HepG2 (cell line): ENCODE measurements at regions not wholly inside any gene's neighbourhood (a gene's known extent, or its start where the extent isn't known, plus 50 kb on each side); places are given as distances from the start of the nearest gene placed in this dataset.

Source experiments
- ATF7 ChIP-seq, 2 experiments: fragments of 450-650 bp in 1 of 2; sonication (generic) in 1 of 2; formaldehyde crosslinking in 1 of 2; IDR thresholded peaks; 2 replicates each; pipeline versions ENCODE4 v1.4.0 to v1.6.1; 2016 to 2020; ENCODE audit warnings: antibody characterized with exemption in 1 of 2, mild to moderate bottlenecking in 1 of 2, missing genetic modification reagents in 1 of 2
- CREB3 ChIP-seq: sonication (generic); formaldehyde crosslinking; IDR thresholded peaks from 2 replicates; pipeline ENCODE4 v1.5.0; 2020; ENCODE audit warnings: missing genetic modification reagents
- POLR2A ChIP-seq, 2 experiments: IDR thresholded peaks; 2 replicates each; pipeline ENCODE4 v1.6.1; 2011; ENCODE audit warnings: low read depth in 2 of 2, low read length in 2 of 2, mild to moderate bottlenecking in 1 of 2, moderate library complexity in 1 of 2; ENCODE audit not compliant: insufficient read depth in 1 of 2
- SCMH1 ChIP-seq: sonication (generic); formaldehyde crosslinking; IDR thresholded peaks from 2 replicates; pipeline ENCODE4 v1.9.0; 2021; ENCODE audit warnings: missing genetic modification reagents, mild to moderate bottlenecking, borderline replicate concordance
- SOX6 ChIP-seq, 2 experiments: fragments of 450-650 bp in 1 of 2; sonication (generic) in 1 of 2; formaldehyde crosslinking in 1 of 2; IDR thresholded peaks; 2 replicates each; pipeline versions ENCODE4 v1.4.0 to v1.6.1; 2017 to 2020; ENCODE audit warnings: antibody characterized with exemption in 1 of 2, mild to moderate bottlenecking in 1 of 2, missing genetic modification reagents in 1 of 2
- ZNF280B ChIP-seq: sonication (generic); formaldehyde crosslinking; IDR thresholded peaks from 2 replicates; pipeline ENCODE4 v1.5.0; 2020; ENCODE audit warnings: missing genetic modification reagents, mild to moderate bottlenecking, borderline replicate concordance
- ZNF350 ChIP-seq: sonication (generic); formaldehyde crosslinking; IDR thresholded peaks from 2 replicates; pipeline ENCODE4 v1.4.0; 2020; ENCODE audit warnings: mild to moderate bottlenecking, low read depth, missing genetic modification reagents, borderline replicate concordance

- TF ChIP-seq ZNF350, result no peak
- TF ChIP-seq POLR2A (IDR thresholded peaks at IDR 0.05; ENCODE audit: insufficient read depth in 1 of 2, low read depth in 2 of 2, low read length in 2 of 2), result no peak
- no peak for TF ChIP-seq SOX6 (IDR thresholded peaks at IDR 0.05)
- no peak for TF ChIP-seq SOX6 (CRISPR knock-in tag; IDR thresholded peaks at IDR 0.05)
- no peak for TF ChIP-seq ZNF280B (CRISPR knock-in tag)
- no peak for TF ChIP-seq CREB3 (CRISPR knock-in tag)
- no peak for TF ChIP-seq SCMH1 (CRISPR knock-in tag)
- no peak for TF ChIP-seq ATF7 (IDR thresholded peaks at IDR 0.05)
- no peak for TF ChIP-seq ATF7 (CRISPR knock-in tag; IDR thresholded peaks at IDR 0.05)
These were observed 141.2 kb upstream of the DAB2 start for GRCh38 chr5:39566029-39566428.
